Epithelial cell of proximal tubule (primary cell): ENCODE measurements at regions not wholly inside any gene's neighbourhood (a gene's known extent, or its start where the extent isn't known, plus 50 kb on each side); places are given as distances from the start of the nearest gene placed in this dataset.

Source experiments
- DNase-seq: peaks from one replicate; pipeline ENCODE4 v3.0.0-alpha.2; 2011; ENCODE audit warnings: low read depth
- H3K4me3 ChIP-seq: 2 replicates; pipeline ENCODE4 v1.5.1; 2011; ENCODE audit warnings: low read depth, mild to moderate bottlenecking, low read length
- CTCF ChIP-seq: conservative IDR thresholded peaks from 2 replicates; pipeline ENCODE4 v1.5.1; 2012; ENCODE audit warnings: low read depth, mild to moderate bottlenecking, low read length

GRCh38 chr6:164720-165119 is 127.6 kb upstream of the DUSP22 start:
- no peak for DNase-seq
- H3K4me3 ChIP-seq, result no peak overlapping the region
- TF ChIP-seq CTCF, result no peak

- TF ChIP-seq CTCF, result no peak
- DNase-seq, result no peak
- H3K4me3 ChIP-seq, result no peak overlapping the region
These were observed 127.0 kb upstream of the DUSP22 start for GRCh38 chr6:165263-165662.

GRCh38 chr6:165906-166305 is 126.4 kb upstream of the DUSP22 start:
- no peak for TF ChIP-seq CTCF
- no peak overlapping the region for H3K4me3 ChIP-seq
- no peak for DNase-seq

GRCh38 chr6:168865-169455 is 123.3 kb upstream of the DUSP22 start:
- no peak overlapping the region for H3K4me3 ChIP-seq
- peak; percentile 15 for DNase-seq
- TF ChIP-seq CTCF, result peak; percentile 66

- TF ChIP-seq CTCF, result no peak
- DNase-seq, result no peak
- H3K4me3 ChIP-seq, result no peak overlapping the region
These were observed 118.3 kb upstream of the DUSP22 start for GRCh38 chr6:174036-174435.

- TF ChIP-seq CTCF, result no peak
- H3K4me3 ChIP-seq, result no peak overlapping the region
- no peak for DNase-seq
These were observed 116.6 kb upstream of the DUSP22 start for GRCh38 chr6:175680-176079.

- TF ChIP-seq CTCF, result no peak
- no peak overlapping the region for H3K4me3 ChIP-seq
- no peak for DNase-seq
These were observed 115.5 kb upstream of the DUSP22 start for GRCh38 chr6:176766-177165.
